Fibroblast of upper back skin (primary cell): ENCODE measurements at regions not wholly inside any gene's neighbourhood (a gene's known extent, or its start where the extent isn't known, plus 50 kb on each side); places are given as distances from the start of the nearest gene placed in this dataset.

Experiments used
- DNase-seq: peaks from one replicate; pipeline ENCODE4 v3.0.0-alpha.2; 2013

GRCh38 chr7:21099432-21099831 lies 312.7 kb upstream of the SP8 start:
- no peak for DNase-seq

GRCh38 chr7:21099955-21100354 lies 313.3 kb upstream of the SP8 start:
- no peak for DNase-seq

- no peak for DNase-seq
These were observed 314.9 kb upstream of the SP8 start for GRCh38 chr7:21101541-21101940.

GRCh38 chr7:21103426-21104123 lies 316.9 kb upstream of the SP8 start:
- no peak for DNase-seq

GRCh38 chr7:21104124-21104500 lies 317.4 kb upstream of the SP8 start:
- DNase-seq: no peak

- no peak for DNase-seq
These were observed 319.6 kb upstream of the SP8 start for GRCh38 chr7:21106296-21106732.

- DNase-seq: no peak
These were observed 320.4 kb upstream of the SP8 start for GRCh38 chr7:21107101-21107500.

- DNase-seq: no peak
These were observed 319.7 kb upstream of the SP4 start for GRCh38 chr7:21108182-21108581.

- DNase-seq: no peak
These were observed 314.1 kb upstream of the SP4 start for GRCh38 chr7:21113609-21114415.

GRCh38 chr7:21123586-21123985 lies 304.3 kb upstream of the SP4 start:
- DNase-seq: no peak

GRCh38 chr7:21125297-21125696 lies 302.6 kb upstream of the SP4 start:
- DNase-seq: no peak

GRCh38 chr7:21128062-21128817 lies 299.6 kb upstream of the SP4 start:
- no peak for DNase-seq

- no peak for DNase-seq
These were observed 296.0 kb upstream of the SP4 start for GRCh38 chr7:21131897-21132296.

- DNase-seq: no peak
These were observed 293.3 kb upstream of the SP4 start for GRCh38 chr7:21134631-21135030.

- no peak for DNase-seq
These were observed 292.4 kb upstream of the SP4 start for GRCh38 chr7:21135437-21135836.

- DNase-seq: no peak
These were observed 290.2 kb upstream of the SP4 start for GRCh38 chr7:21137640-21138039.

GRCh38 chr7:21140622-21141021 lies 287.3 kb upstream of the SP4 start:
- DNase-seq: no peak

GRCh38 chr7:21141476-21141875 lies 286.4 kb upstream of the SP4 start:
- DNase-seq: no peak

GRCh38 chr7:21142081-21142480 lies 285.8 kb upstream of the SP4 start:
- no peak for DNase-seq

- DNase-seq: no peak
These were observed 281.1 kb upstream of the SP4 start for GRCh38 chr7:21146642-21147423.

GRCh38 chr7:21149809-21150208 lies 278.1 kb upstream of the SP4 start:
- DNase-seq: no peak

GRCh38 chr7:21154614-21155013 lies 273.3 kb upstream of the SP4 start:
- DNase-seq: no peak

GRCh38 chr7:21159506-21159905 lies 268.4 kb upstream of the SP4 start:
- no peak for DNase-seq
